ENCODE measurements at regions not wholly inside any gene's neighbourhood (a gene's known extent, or its start where the extent isn't known, plus 50 kb on each side); places are given as distances from the start of the nearest gene placed in this dataset.

GRCh38 chr3:77873598-77873997 lies 833.7 kb downstream of the ROBO2 start:
- H3K4me3 Mint-ChIP-seq (ENCODE audit: low read depth): no peak overlapping the region
- no peak overlapping the region for H3K27ac Mint-ChIP-seq
- no peaks in the 10 kb centered on the region for H3K36me3 Mint-ChIP-seq (ENCODE audit: low read depth)
- H3K4me1 Mint-ChIP-seq (ENCODE audit: low read depth): no peaks in the 10 kb centered on the region
- peaks cover 47% of the 10 kb centered on the region for H3K9me3 Mint-ChIP-seq
- no peaks in the 10 kb centered on the region for H3K27me3 Mint-ChIP-seq (ENCODE audit: low read depth)
- intact Hi-C loops (cut with micrococcal nuclease): no loop called here
- DNase-seq (ENCODE audit: low spot score): no peak

- intact Hi-C loops (cut with micrococcal nuclease): no loop called here
- H3K4me3 Mint-ChIP-seq (ENCODE audit: low read depth): no peak overlapping the region
- no peaks in the 10 kb centered on the region for H3K27me3 Mint-ChIP-seq (ENCODE audit: low read depth)
- H3K9me3 Mint-ChIP-seq: peaks cover 23% of the 10 kb centered on the region
- H3K4me1 Mint-ChIP-seq (ENCODE audit: low read depth): no peaks in the 10 kb centered on the region
- H3K36me3 Mint-ChIP-seq (ENCODE audit: low read depth): no peaks in the 10 kb centered on the region
- H3K27ac Mint-ChIP-seq: no peak overlapping the region
- DNase-seq (ENCODE audit: low spot score): no peak
Measured at GRCh38 chr3:77885381-77885780, 845.5 kb downstream of the ROBO2 start.

GRCh38 chr3:77887611-77888010 lies 847.7 kb downstream of the ROBO2 start:
- no peak overlapping the region for H3K4me3 Mint-ChIP-seq (ENCODE audit: low read depth)
- peaks cover 5% of the 10 kb centered on the region for H3K9me3 Mint-ChIP-seq
- no peaks in the 10 kb centered on the region for H3K36me3 Mint-ChIP-seq (ENCODE audit: low read depth)
- no peak overlapping the region for H3K27ac Mint-ChIP-seq
- no peak for DNase-seq (ENCODE audit: low spot score)
- no peaks in the 10 kb centered on the region for H3K4me1 Mint-ChIP-seq (ENCODE audit: low read depth)
- intact Hi-C loops (cut with micrococcal nuclease): no loop called here
- H3K27me3 Mint-ChIP-seq (ENCODE audit: low read depth): no peaks in the 10 kb centered on the region

- Mint-ChIP-seq H3K36me3 (ENCODE audit: low read depth) (no peaks in the 10 kb centered on the region), H3K4me1 (ENCODE audit: low read depth) (no peaks in the 10 kb centered on the region), H3K27ac (no peak overlapping the region), H3K9me3 (peaks cover 13% of the 10 kb centered on the region), H3K27me3 (ENCODE audit: low read depth) (no peaks in the 10 kb centered on the region), H3K4me3 (ENCODE audit: low read depth) (no peak overlapping the region)
- DNase-seq (ENCODE audit: low spot score): no peak
- intact Hi-C loops (cut with micrococcal nuclease): no loop called here
Measured at GRCh38 chr3:77889616-77890015, 849.7 kb downstream of the ROBO2 start.

- H3K27me3 Mint-ChIP-seq (ENCODE audit: low read depth): no peaks in the 10 kb centered on the region
- H3K36me3 Mint-ChIP-seq (ENCODE audit: low read depth): no peaks in the 10 kb centered on the region
Measured at GRCh38 chr3:77898621-77899020, 858.7 kb downstream of the ROBO2 start.

GRCh38 chr3:77902675-77903074 lies 862.8 kb downstream of the ROBO2 start:
- intact Hi-C loops (cut with micrococcal nuclease): no loop called here
- peaks cover 52% of the 10 kb centered on the region for H3K9me3 Mint-ChIP-seq

More at GRCh38 chr3:77898621-77899020, 858.7 kb downstream of the ROBO2 start:
- H3K27ac Mint-ChIP-seq: no peak overlapping the region
- no peaks in the 10 kb centered on the region for H3K4me1 Mint-ChIP-seq (ENCODE audit: low read depth)
- H3K4me3 Mint-ChIP-seq (ENCODE audit: low read depth): no peak overlapping the region
- DNase-seq (ENCODE audit: low spot score): no peak
- intact Hi-C loops (cut with micrococcal nuclease): no loop called here
- H3K9me3 Mint-ChIP-seq: peaks cover 56% of the 10 kb centered on the region

GRCh38 chr3:77906102-77906709 lies 866.3 kb downstream of the ROBO2 start:
- Mint-ChIP-seq H3K4me1 (ENCODE audit: low read depth) (no peaks in the 10 kb centered on the region), H3K4me3 (ENCODE audit: low read depth) (no peak overlapping the region), H3K36me3 (ENCODE audit: low read depth) (no peaks in the 10 kb centered on the region), H3K27me3 (ENCODE audit: low read depth) (no peaks in the 10 kb centered on the region), H3K27ac (no peak overlapping the region), H3K9me3 (peaks cover 52% of the 10 kb centered on the region)
- intact Hi-C loops (cut with micrococcal nuclease): no loop called here
- DNase-seq (ENCODE audit: low spot score): no peak

More at GRCh38 chr3:77902675-77903074, 862.8 kb downstream of the ROBO2 start:
- Mint-ChIP-seq H3K4me1 (ENCODE audit: low read depth) (no peaks in the 10 kb centered on the region), H3K27me3 (ENCODE audit: low read depth) (no peaks in the 10 kb centered on the region), H3K27ac (no peak overlapping the region), H3K36me3 (ENCODE audit: low read depth) (no peaks in the 10 kb centered on the region), H3K4me3 (ENCODE audit: low read depth) (no peak overlapping the region)
- no peak for DNase-seq (ENCODE audit: low spot score)

- no peak overlapping the region for H3K4me3 Mint-ChIP-seq (ENCODE audit: low read depth)
- no peak for DNase-seq (ENCODE audit: low spot score)
- peaks cover 21% of the 10 kb centered on the region for H3K9me3 Mint-ChIP-seq
- no peaks in the 10 kb centered on the region for H3K4me1 Mint-ChIP-seq (ENCODE audit: low read depth)
- no peak overlapping the region for H3K27ac Mint-ChIP-seq
- no peaks in the 10 kb centered on the region for H3K36me3 Mint-ChIP-seq (ENCODE audit: low read depth)
- no peaks in the 10 kb centered on the region for H3K27me3 Mint-ChIP-seq (ENCODE audit: low read depth)
- intact Hi-C loops (cut with micrococcal nuclease): no loop called here
Measured at GRCh38 chr3:77913524-77914174, 873.8 kb downstream of the ROBO2 start.

- Mint-ChIP-seq H3K9me3 (peaks cover 30% of the 10 kb centered on the region), H3K27ac (no peak overlapping the region), H3K4me3 (ENCODE audit: low read depth) (no peak overlapping the region), H3K4me1 (ENCODE audit: low read depth) (no peaks in the 10 kb centered on the region), H3K27me3 (ENCODE audit: low read depth) (no peaks in the 10 kb centered on the region), H3K36me3 (ENCODE audit: low read depth) (no peaks in the 10 kb centered on the region)
- DNase-seq (ENCODE audit: low spot score): no peak
- intact Hi-C loops (cut with micrococcal nuclease): no loop called here
Measured at GRCh38 chr3:77915336-77915735, 875.4 kb downstream of the ROBO2 start.

GRCh38 chr3:77917225-77917624 lies 877.3 kb downstream of the ROBO2 start:
- no peaks in the 10 kb centered on the region for H3K36me3 Mint-ChIP-seq (ENCODE audit: low read depth)
- no peak overlapping the region for H3K4me3 Mint-ChIP-seq (ENCODE audit: low read depth)
- peaks cover 21% of the 10 kb centered on the region for H3K9me3 Mint-ChIP-seq
- H3K27ac Mint-ChIP-seq: no peak overlapping the region
- DNase-seq (ENCODE audit: low spot score): no peak
- no peaks in the 10 kb centered on the region for H3K4me1 Mint-ChIP-seq (ENCODE audit: low read depth)
- intact Hi-C loops (cut with micrococcal nuclease): no loop called here
- H3K27me3 Mint-ChIP-seq (ENCODE audit: low read depth): no peaks in the 10 kb centered on the region

- Mint-ChIP-seq H3K36me3 (ENCODE audit: low read depth) (no peaks in the 10 kb centered on the region), H3K4me3 (ENCODE audit: low read depth) (no peak overlapping the region), H3K27ac (no peak overlapping the region), H3K4me1 (ENCODE audit: low read depth) (no peaks in the 10 kb centered on the region), H3K9me3 (peaks cover 17% of the 10 kb centered on the region), H3K27me3 (ENCODE audit: low read depth) (no peaks in the 10 kb centered on the region)
- intact Hi-C loops (cut with micrococcal nuclease): no loop called here
- DNase-seq (ENCODE audit: low spot score): no peak
Measured at GRCh38 chr3:77919244-77919643, 879.3 kb downstream of the ROBO2 start.

- Mint-ChIP-seq H3K27me3 (ENCODE audit: low read depth) (no peaks in the 10 kb centered on the region), H3K36me3 (ENCODE audit: low read depth) (no peaks in the 10 kb centered on the region), H3K27ac (no peak overlapping the region), H3K4me1 (ENCODE audit: low read depth) (no peaks in the 10 kb centered on the region), H3K9me3 (peaks cover 33% of the 10 kb centered on the region), H3K4me3 (ENCODE audit: low read depth) (no peak overlapping the region)
- intact Hi-C loops (cut with micrococcal nuclease): no loop called here
- no peak for DNase-seq (ENCODE audit: low spot score)
Measured at GRCh38 chr3:77931255-77932009, 891.5 kb downstream of the ROBO2 start.

- Mint-ChIP-seq H3K4me1 (ENCODE audit: low read depth) (no peaks in the 10 kb centered on the region), H3K27me3 (ENCODE audit: low read depth) (no peaks in the 10 kb centered on the region), H3K27ac (no peak overlapping the region), H3K4me3 (ENCODE audit: low read depth) (no peak overlapping the region), H3K36me3 (ENCODE audit: low read depth) (no peaks in the 10 kb centered on the region), H3K9me3 (peaks cover 33% of the 10 kb centered on the region)
- DNase-seq (ENCODE audit: low spot score): no peak
- intact Hi-C loops (cut with micrococcal nuclease): no loop called here
Measured at GRCh38 chr3:77932926-77933325, 893.0 kb downstream of the ROBO2 start.
